Fibroblast of lung (primary cell): ENCODE measurements at regions not wholly inside any gene's neighbourhood (a gene's known extent, or its start where the extent isn't known, plus 50 kb on each side); places are given as distances from the start of the nearest gene placed in this dataset.
A peak's percentile ranks its signal among the peaks of the same experiment; 100 is the strongest.

Source experiments
- DNase-seq, 2 donors: peaks; one replicate each; pipeline versions ENCODE4 v3.0.0 to v3.0.0-alpha.2; 2010; ENCODE audit warnings: low read depth in 2 of 2
- H2AFZ ChIP-seq: 2 replicates; pipeline ENCODE4 v1.5.1; 2012; ENCODE audit warnings: low read length, control low read depth, inconsistent platforms
- H3K27ac ChIP-seq: 2 replicates; pipeline ENCODE4 v1.5.1; 2011; ENCODE audit warnings: low read length, control low read depth; ENCODE audit not compliant: insufficient read depth
- H3K27me3 ChIP-seq: 2 replicates; pipeline ENCODE4 v1.5.1; 2011; ENCODE audit warnings: mild to moderate bottlenecking, low read length; ENCODE audit not compliant: control insufficient read depth, insufficient read depth
- H3K36me3 ChIP-seq: 2 replicates; pipeline ENCODE4 v1.5.1; 2011; ENCODE audit warnings: low read length; ENCODE audit not compliant: control insufficient read depth, insufficient read depth
- H3K4me1 ChIP-seq: 2 replicates; pipeline ENCODE4 v1.5.1; 2011; ENCODE audit warnings: low read length; ENCODE audit not compliant: control insufficient read depth, insufficient read depth; ENCODE audit errors: extremely low read depth
- H3K4me2 ChIP-seq: 2 replicates; pipeline ENCODE4 v1.5.1; 2011; ENCODE audit warnings: low read length, control low read depth; ENCODE audit not compliant: insufficient read depth; ENCODE audit errors: extremely low read depth
- H3K4me3 ChIP-seq, 4 experiments: fragments of 200-600 bp in 1 of 4; sonication (generic) in 1 of 4; replicated peaks in 1 of 4; 2 replicates each; pipeline ENCODE4 v1.5.1; 2011 to 2016; ENCODE audit warnings: low read length in 4 of 4, low read depth in 3 of 4, mild to moderate bottlenecking in 3 of 4, control low read depth in 2 of 4, inconsistent platforms in 1 of 4, mixed read lengths in 1 of 4; ENCODE audit not compliant: insufficient read depth in 1 of 4; ENCODE audit errors: control extremely low read depth in 1 of 4
- H3K79me2 ChIP-seq: 2 replicates; pipeline ENCODE4 v1.5.1; 2012; ENCODE audit warnings: mild to moderate bottlenecking, low read length, inconsistent platforms; ENCODE audit not compliant: control insufficient read depth, insufficient read depth
- H3K9ac ChIP-seq: 2 replicates; pipeline ENCODE4 v1.5.1; 2011; ENCODE audit warnings: mild to moderate bottlenecking, low read length, control low read depth; ENCODE audit not compliant: insufficient read depth
- H3K9me3 ChIP-seq: 2 replicates; pipeline ENCODE4 v1.5.1; 2012; ENCODE audit warnings: low read depth, low read length; ENCODE audit not compliant: control insufficient read depth, insufficient read depth
- H4K20me1 ChIP-seq: 2 replicates; pipeline ENCODE4 v1.5.1; 2011; ENCODE audit warnings: low read length; ENCODE audit not compliant: control insufficient read depth, insufficient read depth; ENCODE audit errors: extremely low read depth
- EZH2 ChIP-seq: IDR thresholded peaks from 2 replicates; pipeline ENCODE4 v1.5.1; 2012; ENCODE audit warnings: low read length, control low read depth, mild to moderate bottlenecking; ENCODE audit errors: missing control alignments
- TF ChIP-seq, protein P1 (sequence below), 2 donors: IDR thresholded peaks in 1 of 2; conservative IDR thresholded peaks in 1 of 2; 1 replicate in 1 of 2; 2 replicates in 1 of 2; pipeline ENCODE4 v1.5.1; 2011 to 2012; ENCODE audit warnings: low read length in 2 of 2, control low read depth in 1 of 2, inconsistent platforms in 1 of 2, low read depth in 1 of 2, mild to moderate bottlenecking in 1 of 2

DNA sequence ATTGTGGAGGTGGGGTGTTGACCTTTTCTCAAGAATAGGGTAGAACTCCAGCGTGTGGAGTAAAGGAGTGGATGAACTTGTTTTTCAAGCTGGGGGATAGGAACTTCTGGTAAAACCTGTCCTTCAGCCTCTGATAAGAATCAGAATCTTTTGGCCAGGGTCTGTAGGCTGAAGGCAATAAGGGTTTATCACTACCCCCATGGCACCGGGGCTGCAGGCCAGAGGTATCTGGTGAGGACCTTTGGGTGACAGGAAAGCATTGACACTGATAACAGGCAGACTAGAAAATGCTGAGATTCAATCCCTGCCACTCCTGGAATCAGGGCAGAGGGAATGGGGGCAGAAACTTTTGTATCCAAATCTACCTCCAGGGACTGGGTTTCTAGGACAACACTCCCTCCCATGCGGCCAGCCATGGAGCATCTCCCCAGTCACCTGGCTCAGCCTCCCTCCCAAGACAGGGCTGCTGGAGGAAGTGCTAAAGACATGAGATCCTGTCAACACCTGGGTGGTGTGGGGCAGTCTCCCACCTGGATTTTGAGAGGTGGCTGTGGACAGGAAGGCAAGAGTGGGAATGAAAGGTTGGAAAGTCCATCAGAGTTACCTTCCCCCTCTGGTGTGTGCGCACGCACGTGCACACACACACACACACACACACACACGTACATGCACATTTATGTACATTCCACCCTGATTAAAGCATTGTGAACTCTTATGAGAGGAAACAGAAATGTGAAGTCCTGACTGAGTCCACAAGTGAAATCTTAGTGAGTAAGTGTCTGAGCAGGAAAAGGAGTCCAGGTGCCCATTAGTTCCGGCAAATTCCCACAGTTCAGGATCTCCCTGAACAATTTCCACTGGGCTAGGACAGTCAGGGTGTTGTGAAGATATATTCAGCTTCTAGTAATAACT lies 53.1 kb upstream of the MARCHF10 start:
- Histone ChIP-seq H3K79me2 (no peaks in the 10 kb centered on the region), H3K9me3 (no peaks in the 10 kb centered on the region), H3K4me2 (no peak overlapping the region), H3K36me3 (no peaks in the 10 kb centered on the region), H3K9ac (no peak overlapping the region), H3K4me1 (no peaks in the 10 kb centered on the region), H3K27me3 (peaks cover 10% of the 10 kb centered on the region), H2AFZ (no peak overlapping the region), H4K20me1 (no peaks in the 10 kb centered on the region), H3K4me3 (no peak overlapping the region), H3K27ac (no peak overlapping the region)
- peak in 1 of 2 donors; percentile 62 for DNase-seq
- no peak for TF ChIP-seq EZH2
- TF ChIP-seq, protein P1, sequence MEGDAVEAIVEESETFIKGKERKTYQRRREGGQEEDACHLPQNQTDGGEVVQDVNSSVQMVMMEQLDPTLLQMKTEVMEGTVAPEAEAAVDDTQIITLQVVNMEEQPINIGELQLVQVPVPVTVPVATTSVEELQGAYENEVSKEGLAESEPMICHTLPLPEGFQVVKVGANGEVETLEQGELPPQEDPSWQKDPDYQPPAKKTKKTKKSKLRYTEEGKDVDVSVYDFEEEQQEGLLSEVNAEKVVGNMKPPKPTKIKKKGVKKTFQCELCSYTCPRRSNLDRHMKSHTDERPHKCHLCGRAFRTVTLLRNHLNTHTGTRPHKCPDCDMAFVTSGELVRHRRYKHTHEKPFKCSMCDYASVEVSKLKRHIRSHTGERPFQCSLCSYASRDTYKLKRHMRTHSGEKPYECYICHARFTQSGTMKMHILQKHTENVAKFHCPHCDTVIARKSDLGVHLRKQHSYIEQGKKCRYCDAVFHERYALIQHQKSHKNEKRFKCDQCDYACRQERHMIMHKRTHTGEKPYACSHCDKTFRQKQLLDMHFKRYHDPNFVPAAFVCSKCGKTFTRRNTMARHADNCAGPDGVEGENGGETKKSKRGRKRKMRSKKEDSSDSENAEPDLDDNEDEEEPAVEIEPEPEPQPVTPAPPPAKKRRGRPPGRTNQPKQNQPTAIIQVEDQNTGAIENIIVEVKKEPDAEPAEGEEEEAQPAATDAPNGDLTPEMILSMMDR (conservative IDR thresholded peaks at IDR 0.05 in 1 of 2, IDR thresholded peaks at IDR 0.05 in 1 of 2; ENCODE audit: low read depth in 1 of 2, low read length in 2 of 2), result no peak

DNA sequence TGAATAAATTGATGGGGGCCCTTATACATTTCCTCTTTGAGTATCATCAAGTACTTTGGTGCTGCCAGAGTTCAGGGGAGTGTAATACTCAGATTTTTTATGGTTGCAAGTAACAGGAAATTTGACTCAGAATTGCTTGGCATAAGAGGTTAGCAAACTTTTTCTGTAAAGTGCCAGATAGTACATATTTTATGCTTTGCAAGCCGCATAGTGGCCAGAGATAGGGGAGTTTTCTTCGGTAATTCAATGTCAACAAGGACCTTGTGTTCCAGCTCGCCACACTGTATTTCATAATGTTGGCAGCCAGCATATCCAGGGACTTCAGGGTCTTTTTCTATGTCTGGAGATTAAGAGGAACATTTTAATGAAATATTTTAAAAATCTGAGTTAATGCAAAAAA lies 51.0 kb upstream of the MARCHF10 start:
- Histone ChIP-seq H3K9me3 (no peaks in the 10 kb centered on the region), H3K4me1 (no peaks in the 10 kb centered on the region), H3K9ac (no peak overlapping the region), H4K20me1 (no peaks in the 10 kb centered on the region), H3K4me2 (no peak overlapping the region), H3K36me3 (no peaks in the 10 kb centered on the region), H3K79me2 (no peaks in the 10 kb centered on the region), H3K27me3 (peaks cover 4% of the 10 kb centered on the region), H2AFZ (no peak overlapping the region), H3K4me3 (no peak overlapping the region), H3K27ac (no peak overlapping the region)
- TF ChIP-seq, protein P1 (conservative IDR thresholded peaks at IDR 0.05 in 1 of 2, IDR thresholded peaks at IDR 0.05 in 1 of 2; ENCODE audit: low read depth in 1 of 2, low read length in 2 of 2), result peak in 1 of 2 donors; percentile 4
- TF ChIP-seq EZH2, result no peak
- DNase-seq, result peak; percentile 33 to 83
